HUES6 (cell line): ENCODE measurements at regions not wholly inside any gene's neighbourhood (a gene's known extent, or its start where the extent isn't known, plus 50 kb on each side); places are given as distances from the start of the nearest gene placed in this dataset.
"Not testable (repeated sequence)": the region's sequence is repeated elsewhere in the genome, so short reads cannot be mapped to it uniquely, and the experiment has no call there.

Experiments
- H3K27ac ChIP-seq: 2 replicates; pipeline ENCODE4 v1.7.0; 2013; ENCODE audit warnings: low read depth, mild to moderate bottlenecking, low read length, inconsistent platforms
- H3K27me3 ChIP-seq: 2 replicates; pipeline ENCODE4 v1.6.1; 2013; ENCODE audit warnings: low read length; ENCODE audit not compliant: control insufficient read depth, insufficient read depth
- H3K36me3 ChIP-seq: 2 replicates; pipeline ENCODE4 v1.6.1; 2013; ENCODE audit warnings: low read length; ENCODE audit not compliant: control insufficient read depth, insufficient read depth
- H3K4me1 ChIP-seq: 2 replicates; pipeline ENCODE4 v1.6.1; 2013; ENCODE audit warnings: low read length; ENCODE audit not compliant: control insufficient read depth, insufficient read depth
- H3K4me3 ChIP-seq: 2 replicates; pipeline ENCODE4 v1.5.1; 2013; ENCODE audit warnings: low read depth, low read length
- H3K9ac ChIP-seq: one replicate; pipeline ENCODE4 v1.6.1; 2013; ENCODE audit warnings: mild to moderate bottlenecking, low read length
- H3K9me3 ChIP-seq: 2 replicates; pipeline ENCODE4 v1.6.1; 2013; ENCODE audit warnings: low read depth, low read length; ENCODE audit not compliant: control insufficient read depth, insufficient read depth

GRCh38 chr3:70716832-70717231, 404.4 kb upstream of the MDFIC2 start:
- Histone ChIP-seq H3K4me1 (no peaks in the 10 kb centered on the region), H3K9ac (no peak overlapping the region), H3K36me3 (no peaks in the 10 kb centered on the region), H3K27me3 (no peaks in the 10 kb centered on the region), H3K4me3 (no peak overlapping the region), H3K27ac (no peak overlapping the region), H3K9me3 (peaks cover 22% of the 10 kb centered on the region)

GRCh38 chr3:70712449-70713082, 400.1 kb upstream of the MDFIC2 start:
- Histone ChIP-seq H3K4me1 (no peaks in the 10 kb centered on the region), H3K27me3 (no peaks in the 10 kb centered on the region), H3K9ac (no peak overlapping the region), H3K9me3 (peaks cover 33% of the 10 kb centered on the region), H3K36me3 (no peaks in the 10 kb centered on the region), H3K27ac (no peak overlapping the region), H3K4me3 (no peak overlapping the region)

GRCh38 chr3:70703305-70704102, 391.1 kb upstream of the MDFIC2 start:
- no peak overlapping the region for H3K9ac ChIP-seq
- no peak overlapping the region for H3K27ac ChIP-seq
- no peak overlapping the region for H3K4me3 ChIP-seq
- H3K4me1 ChIP-seq, result peaks cover 19% of the 10 kb centered on the region; the same call in 1 of the 2 replicates
- no peaks in the 10 kb centered on the region for H3K36me3 ChIP-seq
- no peaks in the 10 kb centered on the region for H3K27me3 ChIP-seq
- H3K9me3 ChIP-seq, result no peaks in the 10 kb centered on the region

GRCh38 chr3:70702132-70702531, 389.7 kb upstream of the MDFIC2 start:
- peaks cover 19% of the 10 kb centered on the region; the same call in 1 of the 2 replicates for H3K4me1 ChIP-seq
- no peak overlapping the region for H3K9ac ChIP-seq
- H3K9me3 ChIP-seq, result no peaks in the 10 kb centered on the region
- no peaks in the 10 kb centered on the region for H3K36me3 ChIP-seq
- no peak overlapping the region for H3K4me3 ChIP-seq
- no peaks in the 10 kb centered on the region for H3K27me3 ChIP-seq
- H3K27ac ChIP-seq, result no peak overlapping the region

- no peak overlapping the region for H3K4me3 ChIP-seq
- H3K36me3 ChIP-seq, result no peaks in the 10 kb centered on the region
- no peaks in the 10 kb centered on the region for H3K27me3 ChIP-seq
- H3K4me1 ChIP-seq, result no peaks in the 10 kb centered on the region
- H3K9ac ChIP-seq, result no peak overlapping the region
- peaks cover 4% of the 10 kb centered on the region for H3K9me3 ChIP-seq
- H3K27ac ChIP-seq, result no peak overlapping the region
These were observed 372.3 kb upstream of the MDFIC2 start for GRCh38 chr3:70684701-70685100.

- not testable (repeated sequence) for H3K27me3 ChIP-seq, H3K9me3 ChIP-seq, H3K4me3 ChIP-seq, H3K27ac ChIP-seq, H3K36me3 ChIP-seq, H3K4me1 ChIP-seq, H3K9ac ChIP-seq
These were observed 363.4 kb upstream of the MDFIC2 start for GRCh38 chr3:70675810-70676209.

- Histone ChIP-seq H3K27ac (no peak overlapping the region), H3K4me1 (no peaks in the 10 kb centered on the region), H3K9ac (no peak overlapping the region), H3K27me3 (no peaks in the 10 kb centered on the region), H3K36me3 (no peaks in the 10 kb centered on the region), H3K9me3 (no peaks in the 10 kb centered on the region), H3K4me3 (no peak overlapping the region)
These were observed 346.3 kb upstream of the MDFIC2 start for GRCh38 chr3:70658513-70659310.

GRCh38 chr3:70657454-70657853, 345.0 kb upstream of the MDFIC2 start:
- Histone ChIP-seq H3K4me1 (no peaks in the 10 kb centered on the region), H3K9ac (no peak overlapping the region), H3K4me3 (no peak overlapping the region), H3K36me3 (no peaks in the 10 kb centered on the region), H3K9me3 (no peaks in the 10 kb centered on the region), H3K27ac (no peak overlapping the region), H3K27me3 (no peaks in the 10 kb centered on the region)

GRCh38 chr3:70647823-70648222, 335.4 kb upstream of the MDFIC2 start:
- H3K36me3 ChIP-seq, result no peaks in the 10 kb centered on the region
- H3K27ac ChIP-seq, result no peak overlapping the region
- no peaks in the 10 kb centered on the region for H3K27me3 ChIP-seq
- no peaks in the 10 kb centered on the region for H3K4me1 ChIP-seq
- H3K9ac ChIP-seq, result no peak overlapping the region
- no peak overlapping the region for H3K4me3 ChIP-seq
- no peaks in the 10 kb centered on the region for H3K9me3 ChIP-seq

GRCh38 chr3:70647094-70647493, 334.7 kb upstream of the MDFIC2 start:
- H3K9me3 ChIP-seq, result no peaks in the 10 kb centered on the region
- H3K4me3 ChIP-seq, result no peak overlapping the region
- no peaks in the 10 kb centered on the region for H3K27me3 ChIP-seq
- no peaks in the 10 kb centered on the region for H3K36me3 ChIP-seq
- H3K4me1 ChIP-seq, result no peaks in the 10 kb centered on the region
- no peak overlapping the region for H3K9ac ChIP-seq
- H3K27ac ChIP-seq, result no peak overlapping the region

GRCh38 chr3:70646635-70647034, 334.2 kb upstream of the MDFIC2 start:
- H3K27me3 ChIP-seq, result no peaks in the 10 kb centered on the region
- H3K36me3 ChIP-seq, result no peaks in the 10 kb centered on the region
- H3K9ac ChIP-seq, result no peak overlapping the region
- no peaks in the 10 kb centered on the region for H3K4me1 ChIP-seq
- H3K27ac ChIP-seq, result no peak overlapping the region
- H3K4me3 ChIP-seq, result no peak overlapping the region
- no peaks in the 10 kb centered on the region for H3K9me3 ChIP-seq
